ENCODE measurements at regions not wholly inside any gene's neighbourhood (a gene's known extent, or its start where the extent isn't known, plus 50 kb on each side); places are given as distances from the start of the nearest gene placed in this dataset.

DNA sequence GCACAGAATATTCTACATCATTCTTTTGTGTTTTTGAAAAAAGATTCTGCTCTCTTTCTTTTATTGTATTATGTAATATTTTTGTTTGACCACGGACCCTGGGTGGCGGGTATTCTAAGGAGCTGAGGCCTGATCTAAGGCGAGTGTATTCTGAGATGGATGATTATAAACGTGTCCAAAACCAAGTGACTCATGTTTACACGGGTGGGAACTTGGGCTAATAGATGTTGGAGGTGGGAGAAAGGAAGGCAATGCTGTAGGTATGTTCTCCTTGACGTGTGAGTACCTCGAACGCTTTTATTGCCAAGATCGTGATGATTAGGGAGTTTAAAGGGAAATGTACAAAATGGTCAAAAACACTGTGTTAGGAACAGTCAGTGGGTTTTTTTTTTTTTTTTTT is 188.9 kb upstream of the FAT1 start:
- TF ChIP-seq, protein P1, sequence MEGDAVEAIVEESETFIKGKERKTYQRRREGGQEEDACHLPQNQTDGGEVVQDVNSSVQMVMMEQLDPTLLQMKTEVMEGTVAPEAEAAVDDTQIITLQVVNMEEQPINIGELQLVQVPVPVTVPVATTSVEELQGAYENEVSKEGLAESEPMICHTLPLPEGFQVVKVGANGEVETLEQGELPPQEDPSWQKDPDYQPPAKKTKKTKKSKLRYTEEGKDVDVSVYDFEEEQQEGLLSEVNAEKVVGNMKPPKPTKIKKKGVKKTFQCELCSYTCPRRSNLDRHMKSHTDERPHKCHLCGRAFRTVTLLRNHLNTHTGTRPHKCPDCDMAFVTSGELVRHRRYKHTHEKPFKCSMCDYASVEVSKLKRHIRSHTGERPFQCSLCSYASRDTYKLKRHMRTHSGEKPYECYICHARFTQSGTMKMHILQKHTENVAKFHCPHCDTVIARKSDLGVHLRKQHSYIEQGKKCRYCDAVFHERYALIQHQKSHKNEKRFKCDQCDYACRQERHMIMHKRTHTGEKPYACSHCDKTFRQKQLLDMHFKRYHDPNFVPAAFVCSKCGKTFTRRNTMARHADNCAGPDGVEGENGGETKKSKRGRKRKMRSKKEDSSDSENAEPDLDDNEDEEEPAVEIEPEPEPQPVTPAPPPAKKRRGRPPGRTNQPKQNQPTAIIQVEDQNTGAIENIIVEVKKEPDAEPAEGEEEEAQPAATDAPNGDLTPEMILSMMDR (IDR thresholded peaks at IDR 0.05), result no peak
- no peak for TF ChIP-seq POLR2A (IDR thresholded peaks at IDR 0.05)
